ENCODE measurements at regions not wholly inside any gene's neighbourhood (a gene's known extent, or its start where the extent isn't known, plus 50 kb on each side); places are given as distances from the start of the nearest gene placed in this dataset.

DNA sequence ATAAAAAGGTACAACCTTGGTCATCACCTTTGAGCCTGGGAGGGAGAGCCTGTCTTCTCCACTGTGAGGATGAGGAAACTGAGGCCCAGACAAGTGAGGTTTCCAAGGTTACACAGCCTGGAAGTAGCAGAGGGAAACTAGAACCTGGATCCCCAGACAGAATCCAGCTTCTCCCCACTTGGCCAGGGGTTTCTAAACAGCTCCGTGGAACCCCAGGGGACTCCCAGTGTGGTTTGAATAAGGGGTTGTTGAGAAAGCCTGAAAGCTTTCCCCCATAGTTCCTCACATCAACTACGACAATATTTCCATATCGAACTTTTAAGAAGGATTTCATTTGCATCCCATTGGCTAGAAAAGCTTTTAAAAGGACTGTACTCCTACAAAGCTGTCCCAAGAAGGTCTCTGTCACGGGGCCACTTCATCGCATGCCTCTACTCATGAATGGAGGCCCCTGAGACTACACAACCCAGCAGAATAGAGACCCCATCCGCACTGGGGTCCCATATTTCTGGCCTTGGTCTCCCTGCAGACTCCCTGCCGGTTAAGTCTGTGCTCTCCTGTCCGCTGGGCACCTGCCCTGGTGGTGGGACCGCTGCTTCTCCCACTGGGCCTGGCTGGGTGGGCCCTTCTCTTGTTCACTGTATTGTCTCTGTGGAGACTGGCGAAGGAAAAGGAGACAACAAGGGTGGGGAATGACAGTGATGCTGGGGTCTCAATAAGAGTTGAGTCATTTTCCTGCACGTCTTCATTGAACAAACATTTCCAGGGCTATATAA is 178.5 kb downstream of the SMAD6 start:
- TF ChIP-seq, protein P1, sequence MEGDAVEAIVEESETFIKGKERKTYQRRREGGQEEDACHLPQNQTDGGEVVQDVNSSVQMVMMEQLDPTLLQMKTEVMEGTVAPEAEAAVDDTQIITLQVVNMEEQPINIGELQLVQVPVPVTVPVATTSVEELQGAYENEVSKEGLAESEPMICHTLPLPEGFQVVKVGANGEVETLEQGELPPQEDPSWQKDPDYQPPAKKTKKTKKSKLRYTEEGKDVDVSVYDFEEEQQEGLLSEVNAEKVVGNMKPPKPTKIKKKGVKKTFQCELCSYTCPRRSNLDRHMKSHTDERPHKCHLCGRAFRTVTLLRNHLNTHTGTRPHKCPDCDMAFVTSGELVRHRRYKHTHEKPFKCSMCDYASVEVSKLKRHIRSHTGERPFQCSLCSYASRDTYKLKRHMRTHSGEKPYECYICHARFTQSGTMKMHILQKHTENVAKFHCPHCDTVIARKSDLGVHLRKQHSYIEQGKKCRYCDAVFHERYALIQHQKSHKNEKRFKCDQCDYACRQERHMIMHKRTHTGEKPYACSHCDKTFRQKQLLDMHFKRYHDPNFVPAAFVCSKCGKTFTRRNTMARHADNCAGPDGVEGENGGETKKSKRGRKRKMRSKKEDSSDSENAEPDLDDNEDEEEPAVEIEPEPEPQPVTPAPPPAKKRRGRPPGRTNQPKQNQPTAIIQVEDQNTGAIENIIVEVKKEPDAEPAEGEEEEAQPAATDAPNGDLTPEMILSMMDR (IDR thresholded peaks at IDR 0.05; ENCODE audit: low read length) = no peak
- no peak for TF ChIP-seq EZH2 (optimal IDR thresholded peaks at IDR 0.05; ENCODE audit: low read depth, low read length)

All from MM.1S (cell line).